ENCODE measurements at regions not wholly inside any gene's neighbourhood (a gene's known extent, or its start where the extent isn't known, plus 50 kb on each side); places are given as distances from the start of the nearest gene placed in this dataset.

DNA sequence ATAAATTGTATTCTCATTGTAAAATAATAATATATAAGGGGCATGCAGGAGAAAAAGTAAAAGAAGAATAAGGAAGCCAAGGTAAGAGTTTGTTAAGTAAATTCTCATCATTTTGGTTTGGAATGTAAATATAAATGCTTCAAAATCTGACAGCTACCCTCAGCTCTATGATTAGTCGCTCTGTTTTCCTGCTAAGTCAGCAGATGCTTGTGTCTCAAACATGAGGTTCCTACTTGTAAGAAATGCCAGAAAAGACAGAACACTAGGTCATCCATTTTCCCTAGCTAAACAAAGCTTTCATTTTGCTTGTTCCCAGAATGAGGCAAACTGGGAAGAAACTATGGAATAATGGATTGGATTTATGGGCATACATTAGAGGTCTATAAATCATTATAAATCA lies 293.1 kb downstream of the DMRTA1 start:
- TF ChIP-seq, protein P1, sequence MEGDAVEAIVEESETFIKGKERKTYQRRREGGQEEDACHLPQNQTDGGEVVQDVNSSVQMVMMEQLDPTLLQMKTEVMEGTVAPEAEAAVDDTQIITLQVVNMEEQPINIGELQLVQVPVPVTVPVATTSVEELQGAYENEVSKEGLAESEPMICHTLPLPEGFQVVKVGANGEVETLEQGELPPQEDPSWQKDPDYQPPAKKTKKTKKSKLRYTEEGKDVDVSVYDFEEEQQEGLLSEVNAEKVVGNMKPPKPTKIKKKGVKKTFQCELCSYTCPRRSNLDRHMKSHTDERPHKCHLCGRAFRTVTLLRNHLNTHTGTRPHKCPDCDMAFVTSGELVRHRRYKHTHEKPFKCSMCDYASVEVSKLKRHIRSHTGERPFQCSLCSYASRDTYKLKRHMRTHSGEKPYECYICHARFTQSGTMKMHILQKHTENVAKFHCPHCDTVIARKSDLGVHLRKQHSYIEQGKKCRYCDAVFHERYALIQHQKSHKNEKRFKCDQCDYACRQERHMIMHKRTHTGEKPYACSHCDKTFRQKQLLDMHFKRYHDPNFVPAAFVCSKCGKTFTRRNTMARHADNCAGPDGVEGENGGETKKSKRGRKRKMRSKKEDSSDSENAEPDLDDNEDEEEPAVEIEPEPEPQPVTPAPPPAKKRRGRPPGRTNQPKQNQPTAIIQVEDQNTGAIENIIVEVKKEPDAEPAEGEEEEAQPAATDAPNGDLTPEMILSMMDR (IDR thresholded peaks at IDR 0.05) = no peak
- TF ChIP-seq EZH2 (IDR thresholded peaks at IDR 0.05) = no peak

Data from neural progenitor cell (in vitro differentiated cells).